ENCODE measurements at regions not wholly inside any gene's neighbourhood (a gene's known extent, or its start where the extent isn't known, plus 50 kb on each side); places are given as distances from the start of the nearest gene placed in this dataset.
"Not testable (repeated sequence)": the region's sequence is repeated elsewhere in the genome, so short reads cannot be mapped to it uniquely, and the experiment has no call there.

GRCh38 chr7:86437951-86438450 is 205.7 kb upstream of the GRM3 start:
- Histone ChIP-seq H3K9ac (ENCODE audit: insufficient read length) (no peak overlapping the region), H3K9me3 (ENCODE audit: low read depth, low read length) (no peaks in the 10 kb centered on the region), H3K4me3 (no peak overlapping the region), H3K36me3 (ENCODE audit: insufficient read depth, low read length) (no peaks in the 10 kb centered on the region), H3K27ac (no peak overlapping the region)
- DNase-seq (ENCODE audit: low read depth, low spot score) = no peak
- TF ChIP-seq EZH2 (IDR thresholded peaks at IDR 0.05) = no peak
- no peak for TF ChIP-seq POLR2AphosphoS5 (IDR thresholded peaks at IDR 0.05; ENCODE audit: borderline replicate concordance, low read depth, low read length)

- no peak for DNase-seq (ENCODE audit: low read depth, low spot score)
- no peaks in the 10 kb centered on the region for H3K36me3 ChIP-seq (ENCODE audit: insufficient read depth, low read length)
- H3K4me3 ChIP-seq = no peak overlapping the region
- no peak overlapping the region for H3K27ac ChIP-seq
- no peaks in the 10 kb centered on the region for H3K9me3 ChIP-seq (ENCODE audit: low read depth, low read length)
- H3K9ac ChIP-seq (ENCODE audit: insufficient read length) = no peak overlapping the region
- TF ChIP-seq FOXP2 (optimal IDR thresholded peaks at IDR 0.05; ENCODE audit: control extremely low read depth, extremely low read length, insufficient read depth) (no peak), POLR2AphosphoS5 (IDR thresholded peaks at IDR 0.05; ENCODE audit: borderline replicate concordance, low read depth, low read length) (no peak), EZH2 (IDR thresholded peaks at IDR 0.05) (no peak)
Measured at GRCh38 chr7:86431761-86432160, 211.9 kb upstream of the GRM3 start.

- Histone ChIP-seq H3K36me3 (ENCODE audit: insufficient read depth, low read length) (no peaks in the 10 kb centered on the region), H3K9ac (ENCODE audit: insufficient read length) (no peak overlapping the region), H3K9me3 (ENCODE audit: low read depth, low read length) (no peaks in the 10 kb centered on the region), H3K27ac (no peak overlapping the region), H3K4me3 (no peak overlapping the region)
- no peak for DNase-seq (ENCODE audit: low read depth, low spot score)
- TF ChIP-seq POLR2AphosphoS5 (IDR thresholded peaks at IDR 0.05; ENCODE audit: borderline replicate concordance, low read depth, low read length) (no peak), FOXP2 (optimal IDR thresholded peaks at IDR 0.05; ENCODE audit: control extremely low read depth, extremely low read length, insufficient read depth) (no peak), EZH2 (IDR thresholded peaks at IDR 0.05) (no peak)
Measured at GRCh38 chr7:86411814-86412213, 231.9 kb upstream of the GRM3 start.

GRCh38 chr7:86407291-86407690 is 236.4 kb upstream of the GRM3 start:
- TF ChIP-seq EZH2 (IDR thresholded peaks at IDR 0.05) = no peak
- TF ChIP-seq POLR2AphosphoS5 (IDR thresholded peaks at IDR 0.05; ENCODE audit: borderline replicate concordance, low read depth, low read length) = no peak
- TF ChIP-seq FOXP2 (optimal IDR thresholded peaks at IDR 0.05; ENCODE audit: control extremely low read depth, extremely low read length, insufficient read depth) = no peak
- H3K27ac ChIP-seq = no peak overlapping the region
- no peaks in the 10 kb centered on the region for H3K9me3 ChIP-seq (ENCODE audit: low read depth, low read length)
- no peak overlapping the region for H3K9ac ChIP-seq (ENCODE audit: insufficient read length)
- DNase-seq (ENCODE audit: low read depth, low spot score) = no peak
- no peaks in the 10 kb centered on the region for H3K36me3 ChIP-seq (ENCODE audit: insufficient read depth, low read length)
- no peak overlapping the region for H3K4me3 ChIP-seq

GRCh38 chr7:86391813-86392212 is 251.9 kb upstream of the GRM3 start:
- Histone ChIP-seq H3K9ac (ENCODE audit: insufficient read length) (no peak overlapping the region), H3K36me3 (ENCODE audit: insufficient read depth, low read length) (no peaks in the 10 kb centered on the region), H3K4me3 (no peak overlapping the region), H3K27ac (no peak overlapping the region), H3K9me3 (ENCODE audit: low read depth, low read length) (no peaks in the 10 kb centered on the region)
- no peak for DNase-seq (ENCODE audit: low read depth, low spot score)
- TF ChIP-seq POLR2AphosphoS5 (IDR thresholded peaks at IDR 0.05; ENCODE audit: borderline replicate concordance, low read depth, low read length) = no peak
- TF ChIP-seq FOXP2 (optimal IDR thresholded peaks at IDR 0.05; ENCODE audit: control extremely low read depth, extremely low read length, insufficient read depth) = no peak
- no peak for TF ChIP-seq EZH2 (IDR thresholded peaks at IDR 0.05)

- H3K27ac ChIP-seq; H3K9ac ChIP-seq (ENCODE audit: insufficient read length); H3K36me3 ChIP-seq (ENCODE audit: insufficient read depth, low read length); DNase-seq (ENCODE audit: low read depth, low spot score); H3K4me3 ChIP-seq; H3K9me3 ChIP-seq (ENCODE audit: low read depth, low read length): not testable (repeated sequence)
Measured at GRCh38 chr7:86375602-86376001, 268.1 kb upstream of the GRM3 start.

GRCh38 chr7:86372262-86372661 is 271.4 kb upstream of the GRM3 start:
- TF ChIP-seq POLR2AphosphoS5 (IDR thresholded peaks at IDR 0.05; ENCODE audit: borderline replicate concordance, low read depth, low read length) = no peak
- TF ChIP-seq FOXP2 (optimal IDR thresholded peaks at IDR 0.05; ENCODE audit: control extremely low read depth, extremely low read length, insufficient read depth) = no peak
- TF ChIP-seq EZH2 (IDR thresholded peaks at IDR 0.05) = no peak
- Histone ChIP-seq H3K4me3 (no peak overlapping the region), H3K36me3 (ENCODE audit: insufficient read depth, low read length) (no peaks in the 10 kb centered on the region), H3K27ac (no peak overlapping the region), H3K9me3 (ENCODE audit: low read depth, low read length) (no peaks in the 10 kb centered on the region), H3K9ac (ENCODE audit: insufficient read length) (no peak overlapping the region)
- DNase-seq (ENCODE audit: low read depth, low spot score) = no peak

- no peaks in the 10 kb centered on the region for H3K9me3 ChIP-seq (ENCODE audit: low read depth, low read length)
- no peak overlapping the region for H3K9ac ChIP-seq (ENCODE audit: insufficient read length)
- DNase-seq (ENCODE audit: low read depth, low spot score) = no peak
- no peak overlapping the region for H3K27ac ChIP-seq
- H3K36me3 ChIP-seq (ENCODE audit: insufficient read depth, low read length) = no peaks in the 10 kb centered on the region
- no peak for TF ChIP-seq POLR2AphosphoS5 (IDR thresholded peaks at IDR 0.05; ENCODE audit: borderline replicate concordance, low read depth, low read length)
- no peak for TF ChIP-seq FOXP2 (optimal IDR thresholded peaks at IDR 0.05; ENCODE audit: control extremely low read depth, extremely low read length, insufficient read depth)
- no peak for TF ChIP-seq EZH2 (IDR thresholded peaks at IDR 0.05)
- H3K4me3 ChIP-seq = no peak overlapping the region
Measured at GRCh38 chr7:86366946-86367345, 276.8 kb upstream of the GRM3 start.

GRCh38 chr7:86340407-86340806 is 303.3 kb upstream of the GRM3 start:
- H3K36me3 ChIP-seq (ENCODE audit: insufficient read depth, low read length); H3K9me3 ChIP-seq (ENCODE audit: low read depth, low read length); H3K4me3 ChIP-seq; DNase-seq (ENCODE audit: low read depth, low spot score); H3K9ac ChIP-seq (ENCODE audit: insufficient read length); H3K27ac ChIP-seq: not testable (repeated sequence)

Data from SK-N-MC (cell line).